ENCODE measurements at regions not wholly inside any gene's neighbourhood (a gene's known extent, or its start where the extent isn't known, plus 50 kb on each side); places are given as distances from the start of the nearest gene placed in this dataset.

DNA sequence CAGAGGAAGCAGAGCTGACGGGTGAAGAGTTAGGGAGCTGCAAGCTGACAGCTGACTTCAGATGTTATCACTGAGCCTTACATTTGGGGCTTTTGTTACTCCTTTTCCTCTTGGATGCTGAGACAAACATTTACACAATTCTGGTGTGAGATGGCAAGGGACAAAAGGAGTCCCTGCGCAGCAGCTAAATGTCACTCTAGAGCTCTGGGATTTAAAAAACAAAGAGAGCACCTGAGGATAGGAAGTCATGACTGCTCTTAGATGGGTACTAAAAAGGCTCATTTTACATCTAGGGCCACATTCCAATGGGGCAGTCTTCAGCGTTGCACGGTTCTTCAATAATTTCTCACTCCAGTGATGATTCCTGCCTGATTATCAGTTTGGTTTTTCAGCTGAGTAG, 204.5 kb downstream of the RAB38 start:
- no peak overlapping the region for H3K4me3 ChIP-seq
- no peaks in the 10 kb centered on the region for H3K9me3 ChIP-seq
- H3K36me3 ChIP-seq, result no peaks in the 10 kb centered on the region
- intact Hi-C loops (cut with DNase I; ENCODE audit: low total_unique reads), result no loop called here
- no peaks in the 10 kb centered on the region for H3K27me3 ChIP-seq
- no peak for DNase-seq
- TF ChIP-seq, protein P1, sequence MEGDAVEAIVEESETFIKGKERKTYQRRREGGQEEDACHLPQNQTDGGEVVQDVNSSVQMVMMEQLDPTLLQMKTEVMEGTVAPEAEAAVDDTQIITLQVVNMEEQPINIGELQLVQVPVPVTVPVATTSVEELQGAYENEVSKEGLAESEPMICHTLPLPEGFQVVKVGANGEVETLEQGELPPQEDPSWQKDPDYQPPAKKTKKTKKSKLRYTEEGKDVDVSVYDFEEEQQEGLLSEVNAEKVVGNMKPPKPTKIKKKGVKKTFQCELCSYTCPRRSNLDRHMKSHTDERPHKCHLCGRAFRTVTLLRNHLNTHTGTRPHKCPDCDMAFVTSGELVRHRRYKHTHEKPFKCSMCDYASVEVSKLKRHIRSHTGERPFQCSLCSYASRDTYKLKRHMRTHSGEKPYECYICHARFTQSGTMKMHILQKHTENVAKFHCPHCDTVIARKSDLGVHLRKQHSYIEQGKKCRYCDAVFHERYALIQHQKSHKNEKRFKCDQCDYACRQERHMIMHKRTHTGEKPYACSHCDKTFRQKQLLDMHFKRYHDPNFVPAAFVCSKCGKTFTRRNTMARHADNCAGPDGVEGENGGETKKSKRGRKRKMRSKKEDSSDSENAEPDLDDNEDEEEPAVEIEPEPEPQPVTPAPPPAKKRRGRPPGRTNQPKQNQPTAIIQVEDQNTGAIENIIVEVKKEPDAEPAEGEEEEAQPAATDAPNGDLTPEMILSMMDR (IDR thresholded peaks at IDR 0.05), result no peak
- no peak overlapping the region for H3K27ac ChIP-seq
- H3K4me1 ChIP-seq, result peaks cover 0 to 8% (median 0%) of the 10 kb centered on the region in 4 donors

DNA sequence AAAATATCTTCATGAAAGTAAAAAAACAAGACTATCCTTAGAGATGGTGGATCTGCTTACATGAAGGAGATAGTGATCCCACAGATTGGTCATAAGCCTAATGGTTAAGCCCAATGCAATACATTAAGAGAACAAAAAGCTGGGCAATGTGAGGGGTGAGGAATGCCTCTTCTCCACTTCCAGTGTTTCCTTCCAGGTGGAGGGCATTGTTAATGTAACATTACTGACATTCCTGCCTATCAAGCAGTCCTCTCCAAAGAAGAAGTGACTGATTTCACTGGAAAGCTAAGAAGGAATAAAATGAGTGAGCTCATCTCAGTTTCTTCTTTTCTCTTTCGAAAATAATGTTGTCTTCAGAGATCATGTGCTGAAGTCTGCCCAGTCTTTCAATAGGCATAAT, 207.8 kb downstream of the RAB38 start:
- H3K9me3 ChIP-seq, result no peaks in the 10 kb centered on the region
- peaks cover 0 to 8% (median 0%) of the 10 kb centered on the region in 4 donors for H3K4me1 ChIP-seq
- no peak overlapping the region for H3K4me3 ChIP-seq
- no peaks in the 10 kb centered on the region for H3K27me3 ChIP-seq
- TF ChIP-seq, protein P1 (IDR thresholded peaks at IDR 0.05), result no peak
- intact Hi-C loops (cut with DNase I; ENCODE audit: low total_unique reads), result no loop called here
- no peak for DNase-seq
- no peak overlapping the region for H3K27ac ChIP-seq
- H3K36me3 ChIP-seq, result no peaks in the 10 kb centered on the region

DNA sequence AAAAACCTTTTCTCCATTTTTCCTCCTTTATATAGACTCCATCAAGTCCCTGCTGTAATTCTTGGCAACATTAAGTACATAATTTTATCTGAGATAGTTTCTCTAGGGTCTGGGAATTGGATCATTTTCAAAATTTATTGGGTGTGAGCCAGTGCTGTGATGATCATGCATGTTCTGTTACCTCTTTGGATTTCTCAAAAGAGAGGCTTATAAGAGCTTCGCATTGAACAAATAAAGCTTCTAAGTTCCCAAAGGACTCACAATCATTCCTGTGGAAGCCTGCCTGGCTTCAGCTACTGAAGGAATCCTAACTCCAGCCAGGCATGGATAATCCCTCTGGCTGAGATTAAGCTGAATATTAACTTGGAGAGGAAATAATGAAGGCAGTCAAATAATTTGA, 208.5 kb downstream of the RAB38 start:
- Histone ChIP-seq H3K36me3 (no peaks in the 10 kb centered on the region), H3K4me1 (peaks cover 0 to 8% (median 0%) of the 10 kb centered on the region in 4 donors), H3K9me3 (no peaks in the 10 kb centered on the region), H3K27ac (no peak overlapping the region), H3K27me3 (no peaks in the 10 kb centered on the region), H3K4me3 (no peak overlapping the region)
- no peak for DNase-seq
- TF ChIP-seq, protein P1 (IDR thresholded peaks at IDR 0.05), result no peak
- intact Hi-C loops (cut with DNase I; ENCODE audit: low total_unique reads), result no loop called here

DNA sequence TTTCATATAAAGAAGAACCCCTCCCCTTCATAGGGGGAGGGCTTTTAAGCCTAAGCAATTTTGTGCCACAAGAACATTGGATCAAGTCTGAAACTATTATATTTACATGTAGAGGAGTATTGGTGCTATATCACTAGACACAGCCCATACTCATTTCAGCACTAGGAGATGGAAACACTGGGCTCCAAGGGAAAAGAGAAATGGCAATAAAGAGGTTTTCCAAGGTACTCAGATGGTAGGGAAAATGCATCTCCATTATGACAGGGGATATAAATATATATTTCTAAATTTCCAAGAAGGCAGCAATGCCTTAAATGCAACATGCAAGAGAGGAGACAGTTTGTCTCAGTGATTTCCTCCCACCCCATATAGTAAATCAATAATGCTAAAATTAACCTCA, 209.0 kb downstream of the RAB38 start:
- Histone ChIP-seq H3K4me1 (peaks cover 0 to 8% (median 0%) of the 10 kb centered on the region in 4 donors), H3K27me3 (no peaks in the 10 kb centered on the region), H3K9me3 (no peaks in the 10 kb centered on the region), H3K4me3 (no peak overlapping the region), H3K36me3 (no peaks in the 10 kb centered on the region), H3K27ac (no peak overlapping the region)
- intact Hi-C loops (cut with DNase I; ENCODE audit: low total_unique reads), result no loop called here
- DNase-seq, result no peak
- TF ChIP-seq, protein P1 (IDR thresholded peaks at IDR 0.05), result no peak

DNA sequence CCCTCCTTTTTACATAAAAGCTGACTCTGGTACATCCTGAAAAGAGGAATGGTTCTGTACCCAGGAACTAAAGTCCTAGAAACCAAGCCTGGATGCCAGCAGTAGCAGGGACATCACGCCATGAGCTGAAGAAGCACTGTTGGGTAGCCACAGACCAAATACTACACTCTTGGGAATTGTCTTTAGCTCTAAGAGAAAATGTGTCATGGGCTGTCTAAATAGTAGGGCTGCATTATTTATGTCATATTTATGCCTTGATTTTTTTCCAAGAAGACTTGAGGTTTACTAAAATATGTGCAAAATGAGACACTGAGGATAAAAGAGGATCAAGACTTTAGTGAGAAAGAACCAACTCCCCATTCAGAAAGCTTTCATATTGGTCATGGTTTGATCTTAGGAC, 213.6 kb downstream of the RAB38 start:
- H3K36me3 ChIP-seq, result no peaks in the 10 kb centered on the region
- TF ChIP-seq, protein P1 (IDR thresholded peaks at IDR 0.05), result no peak
- H3K4me1 ChIP-seq, result peaks cover 0 to 1% (median 0%) of the 10 kb centered on the region in 4 donors
- H3K9me3 ChIP-seq, result no peaks in the 10 kb centered on the region
- DNase-seq, result no peak
- intact Hi-C loops (cut with DNase I; ENCODE audit: low total_unique reads), result no loop called here
- no peak overlapping the region for H3K4me3 ChIP-seq
- H3K27me3 ChIP-seq, result no peaks in the 10 kb centered on the region
- no peak overlapping the region for H3K27ac ChIP-seq

DNA sequence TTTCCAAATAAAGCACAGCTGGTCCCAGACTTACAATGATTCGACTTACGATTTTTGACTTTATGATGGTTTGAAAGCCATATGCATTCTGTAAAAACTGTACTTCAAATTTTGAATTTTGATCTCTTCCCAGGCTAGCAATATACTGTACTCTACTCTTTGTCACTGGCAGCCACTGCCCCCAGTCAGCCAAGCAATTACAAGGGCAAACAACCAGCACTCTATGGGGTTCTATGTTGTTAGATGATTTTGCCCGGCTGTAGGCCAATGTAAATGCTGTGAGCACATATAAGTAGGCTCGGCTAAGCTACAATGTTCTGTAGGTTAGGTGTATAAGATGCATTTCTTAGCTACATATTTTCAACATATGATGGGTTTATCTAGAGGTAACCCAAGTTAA, 217.3 kb downstream of the RAB38 start:
- TF ChIP-seq, protein P1 (IDR thresholded peaks at IDR 0.05), result no peak
- H3K4me1 ChIP-seq, result no peaks in the 10 kb centered on the region
- no peak overlapping the region for H3K27ac ChIP-seq
- no peaks in the 10 kb centered on the region for H3K36me3 ChIP-seq
- no peaks in the 10 kb centered on the region for H3K9me3 ChIP-seq
- no peak for DNase-seq
- H3K27me3 ChIP-seq, result no peaks in the 10 kb centered on the region
- intact Hi-C loops (cut with DNase I; ENCODE audit: low total_unique reads), result no loop called here
- H3K4me3 ChIP-seq, result no peak overlapping the region

Data from tibial artery (tissue), 4 donors.